GM18502 (cell line): ENCODE measurements at regions not wholly inside any gene's neighbourhood (a gene's known extent, or its start where the extent isn't known, plus 50 kb on each side); places are given as distances from the start of the nearest gene placed in this dataset.
"Not testable (repeated sequence)": the region's sequence is repeated elsewhere in the genome, so short reads cannot be mapped to it uniquely, and the experiment has no call there.

ENCODE experiments used
- ATAC-seq: cut with Tn5 transposase; IDR thresholded peaks from one replicate; pipeline ENCODE4 v1.9.1; 2021; ENCODE audit warnings: mild to moderate bottlenecking; ENCODE audit not compliant: unreplicated experiment, poor library complexity

DNA sequence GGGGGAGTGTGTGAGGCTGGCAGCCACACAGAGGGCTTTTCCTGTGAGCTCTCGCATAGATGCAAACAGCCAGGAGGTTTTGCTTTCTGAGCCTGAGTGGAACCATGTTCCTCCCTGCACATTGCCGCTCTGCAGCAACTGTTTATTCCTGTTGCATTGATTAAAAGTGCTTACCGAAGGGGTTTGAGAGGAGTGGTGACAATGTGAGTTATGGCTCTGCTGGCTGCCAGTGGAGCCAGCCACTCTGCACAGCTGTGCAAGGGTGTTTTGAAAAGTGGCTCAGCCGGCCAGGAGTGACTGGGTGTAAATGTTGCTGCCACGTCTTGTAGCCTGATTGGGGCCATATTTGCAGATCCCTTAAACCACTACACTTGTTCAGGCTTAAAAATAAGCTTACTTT is 114.9 kb upstream of the EEF2KMT start:
- ATAC-seq, result not testable (repeated sequence)

DNA sequence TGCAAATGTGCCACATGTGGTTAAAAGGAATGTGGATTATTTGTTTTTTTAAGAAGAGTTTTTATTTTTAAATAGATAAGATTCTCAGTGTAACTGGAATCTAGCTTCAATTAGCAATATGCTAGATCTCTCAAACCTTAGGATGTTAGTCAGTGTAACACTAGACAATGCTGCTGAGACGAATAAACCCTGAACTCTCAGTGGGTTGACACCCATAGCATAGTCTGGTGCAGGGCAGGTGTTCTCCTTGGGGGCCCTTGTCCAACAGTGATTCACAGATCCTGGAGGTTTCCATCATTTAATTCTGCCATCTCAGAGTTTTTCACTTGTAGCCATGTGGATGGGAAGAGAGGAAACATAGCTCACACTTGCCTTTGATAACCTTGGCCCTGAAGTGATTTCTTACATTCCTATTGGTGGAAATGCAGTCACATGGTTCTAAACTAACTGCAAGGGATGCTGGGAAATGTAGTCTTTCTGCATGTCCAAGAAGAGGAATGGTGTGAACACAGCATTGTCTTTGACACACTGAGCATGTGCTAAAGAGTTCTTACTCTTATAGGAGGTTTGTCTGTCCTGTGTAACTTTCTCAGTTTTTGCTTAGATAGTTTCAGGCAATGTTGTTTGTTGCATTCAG is 110.4 kb upstream of the EEF2KMT start:
- not testable (repeated sequence) for ATAC-seq

DNA sequence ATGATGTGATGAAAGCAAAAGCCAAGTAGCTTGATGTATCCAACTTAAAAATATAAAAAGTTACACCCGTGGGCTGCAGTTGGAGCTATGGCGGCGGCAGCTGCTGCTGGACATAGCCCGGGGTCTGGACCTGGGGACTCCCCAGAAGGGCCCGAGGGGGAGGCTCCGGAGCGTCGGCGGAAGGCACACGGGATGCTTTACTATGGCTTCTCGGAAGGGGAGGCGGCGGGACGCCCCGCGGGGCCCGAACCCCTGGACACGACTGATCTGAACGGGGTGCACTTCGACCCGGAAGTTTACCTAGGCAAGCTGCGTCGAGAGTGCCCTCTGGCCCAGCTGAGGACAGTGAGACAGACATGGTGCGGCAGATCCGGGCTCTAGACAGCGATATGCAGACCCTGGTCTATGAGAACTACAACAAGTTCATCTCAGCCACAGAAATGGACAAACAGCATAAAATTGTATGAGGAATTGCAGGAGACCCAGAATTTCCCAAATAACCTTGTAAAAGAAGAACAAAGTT is 109.5 kb upstream of the EEF2KMT start:
- no peak for ATAC-seq

DNA sequence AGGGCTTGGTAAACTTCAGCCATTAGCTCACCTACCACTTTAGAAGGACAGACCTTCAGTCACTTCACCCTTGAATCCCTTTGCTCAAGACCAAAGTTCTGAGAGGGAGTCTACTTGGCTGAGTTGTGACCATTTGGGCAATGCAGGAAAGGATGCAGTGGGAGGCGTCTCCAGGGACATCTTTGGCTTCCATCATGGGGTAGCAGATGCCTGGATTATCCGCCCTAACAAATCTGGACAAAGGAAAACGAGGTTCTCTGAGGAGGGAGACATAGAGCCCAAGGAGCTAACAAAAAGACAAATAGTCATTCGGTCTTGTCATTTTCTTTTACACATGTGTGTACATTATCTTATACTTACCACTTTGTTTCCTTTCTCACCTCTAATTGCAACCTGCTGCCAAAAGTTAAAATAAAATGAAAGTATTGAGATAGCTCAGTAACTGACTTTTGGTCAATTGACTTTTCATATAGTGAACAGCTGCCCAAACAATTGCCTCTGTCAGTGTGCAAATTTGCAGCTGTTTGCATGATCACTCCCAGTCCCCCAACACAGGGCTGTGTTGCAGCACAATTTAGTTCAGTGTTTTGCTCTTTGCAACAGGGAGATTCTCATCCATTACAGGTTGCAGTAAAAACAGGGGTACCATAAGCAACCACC is 108.9 kb upstream of the EEF2KMT start:
- ATAC-seq, result no peak

DNA sequence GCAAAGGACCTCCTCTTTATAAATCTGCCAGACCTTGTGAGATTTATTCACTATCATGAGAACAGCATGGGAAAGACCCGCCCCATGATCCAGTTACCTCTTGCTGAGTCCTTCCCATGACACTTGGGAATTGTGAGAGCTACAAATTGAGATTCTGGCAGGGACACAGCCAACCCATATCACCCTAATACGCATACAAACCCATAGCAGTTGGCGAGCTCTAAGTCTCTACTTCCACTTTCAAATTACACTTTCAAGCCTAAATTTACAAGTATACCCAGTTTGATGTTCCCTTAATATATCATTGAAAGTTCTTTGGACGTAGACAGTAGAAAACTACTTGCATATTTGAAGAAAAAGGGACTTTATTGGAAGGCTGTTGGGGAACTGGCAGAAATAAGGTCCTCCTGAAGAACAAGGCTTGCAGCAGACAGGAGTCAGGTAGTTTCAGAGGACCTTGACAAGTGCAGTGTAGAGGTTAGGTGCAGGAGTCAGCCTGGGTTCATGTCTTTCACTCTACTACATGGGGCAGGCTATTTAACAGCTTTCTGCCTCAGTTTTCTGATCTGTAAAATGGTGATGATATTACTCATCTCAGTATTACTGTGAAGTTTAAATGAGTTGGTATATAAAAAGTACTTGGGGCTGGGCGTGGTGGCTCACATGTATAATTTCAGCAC is 107.9 kb upstream of the EEF2KMT start:
- no peak for ATAC-seq

DNA sequence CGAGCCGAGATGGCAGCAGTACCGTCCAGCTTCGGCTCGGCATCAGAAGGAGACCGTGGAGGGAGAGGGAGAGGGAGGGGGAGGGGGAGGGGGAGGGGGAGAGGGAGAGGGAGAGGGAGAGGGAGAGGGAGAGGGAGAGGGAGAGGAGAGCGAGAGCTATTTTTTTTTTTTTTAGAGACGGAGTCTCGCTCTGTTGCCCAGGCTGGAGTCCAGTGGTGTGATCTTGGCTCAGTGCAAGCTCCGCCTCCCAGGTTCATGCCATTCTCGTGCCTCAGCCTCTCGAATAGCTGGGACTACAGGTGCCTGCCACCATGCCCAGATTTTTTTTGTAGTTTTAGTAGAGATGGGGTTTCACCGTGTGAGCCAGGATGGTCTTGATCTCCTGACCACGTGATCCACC is 106.1 kb upstream of the EEF2KMT start:
- not testable (repeated sequence) for ATAC-seq

DNA sequence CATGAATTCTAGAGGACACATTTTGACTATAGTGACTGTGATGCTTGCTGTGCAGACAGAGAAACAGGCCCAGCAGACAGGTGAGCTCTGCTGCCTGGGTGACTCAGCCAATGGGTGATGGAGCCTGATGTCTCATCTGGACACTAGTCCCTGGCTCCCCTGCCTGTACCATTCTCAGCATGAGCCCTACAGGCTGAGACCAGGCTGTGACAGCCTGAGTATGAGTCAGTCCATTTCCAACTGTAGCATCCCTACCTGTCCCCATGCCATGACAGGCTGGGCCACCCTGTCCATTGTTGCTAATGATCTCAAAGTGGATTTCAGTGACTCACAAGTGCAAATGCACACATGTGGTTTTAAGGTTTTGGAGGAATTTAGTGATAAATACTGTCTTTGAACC is 102.5 kb upstream of the EEF2KMT start:
- ATAC-seq, result no peak

DNA sequence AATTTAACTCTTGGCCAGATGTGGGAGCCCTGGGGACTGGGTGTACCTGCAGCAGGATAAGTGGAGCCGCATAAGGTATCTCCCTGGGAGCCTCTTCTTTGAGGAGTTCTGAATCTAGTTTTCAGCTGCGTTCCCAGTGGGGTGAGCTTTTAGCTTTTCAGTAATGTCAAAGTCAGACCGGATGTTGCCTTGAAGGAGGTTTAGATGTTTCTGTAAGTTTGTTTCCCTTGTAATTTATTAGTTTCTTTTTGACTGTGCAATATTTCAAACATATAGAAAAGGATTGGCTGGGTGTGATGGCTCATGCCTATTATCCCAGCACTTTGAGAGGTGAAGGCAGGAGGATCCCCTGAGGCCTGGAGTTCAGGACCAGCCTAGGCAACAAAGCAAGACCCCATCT is 98.6 kb upstream of the EEF2KMT start:
- no peak for ATAC-seq

DNA sequence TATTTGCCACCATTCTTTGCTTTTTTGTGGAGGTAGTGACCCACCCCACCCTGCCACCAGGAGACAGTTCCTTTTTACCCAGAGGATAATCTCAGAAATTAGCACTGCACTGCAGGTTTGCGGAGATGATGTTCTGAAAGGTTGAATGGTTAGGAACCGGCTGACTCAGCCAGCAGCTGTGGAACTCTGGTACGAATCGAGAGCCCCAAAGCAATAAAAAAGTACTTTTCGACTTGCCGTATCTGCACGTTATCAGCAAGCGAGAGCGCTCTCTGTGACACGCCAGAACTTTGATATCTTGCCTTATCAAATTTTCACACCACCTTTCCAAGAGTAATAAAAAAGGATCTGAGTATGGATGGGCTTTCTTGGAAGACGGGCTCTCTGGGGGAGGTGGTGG is 96.3 kb upstream of the EEF2KMT start:
- ATAC-seq, result no peak

DNA sequence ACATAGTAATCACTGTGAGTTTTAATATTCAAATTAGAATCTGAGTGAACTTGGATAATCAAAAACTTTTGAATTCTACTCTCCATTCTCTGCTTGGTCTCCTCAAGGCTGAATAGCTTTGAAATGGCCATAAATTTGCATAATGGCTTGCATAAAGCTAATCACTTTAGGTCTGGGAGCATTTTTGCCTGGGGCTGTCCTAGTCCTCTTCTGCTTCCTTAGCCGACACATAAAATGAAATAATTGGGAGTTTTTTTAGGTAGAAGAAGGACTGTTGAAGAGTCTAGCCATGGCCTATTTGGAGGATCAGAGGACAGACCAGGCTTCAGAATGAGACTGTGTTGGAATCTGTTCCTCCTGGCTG is 91.4 kb upstream of the EEF2KMT start:
- ATAC-seq, result no peak

DNA sequence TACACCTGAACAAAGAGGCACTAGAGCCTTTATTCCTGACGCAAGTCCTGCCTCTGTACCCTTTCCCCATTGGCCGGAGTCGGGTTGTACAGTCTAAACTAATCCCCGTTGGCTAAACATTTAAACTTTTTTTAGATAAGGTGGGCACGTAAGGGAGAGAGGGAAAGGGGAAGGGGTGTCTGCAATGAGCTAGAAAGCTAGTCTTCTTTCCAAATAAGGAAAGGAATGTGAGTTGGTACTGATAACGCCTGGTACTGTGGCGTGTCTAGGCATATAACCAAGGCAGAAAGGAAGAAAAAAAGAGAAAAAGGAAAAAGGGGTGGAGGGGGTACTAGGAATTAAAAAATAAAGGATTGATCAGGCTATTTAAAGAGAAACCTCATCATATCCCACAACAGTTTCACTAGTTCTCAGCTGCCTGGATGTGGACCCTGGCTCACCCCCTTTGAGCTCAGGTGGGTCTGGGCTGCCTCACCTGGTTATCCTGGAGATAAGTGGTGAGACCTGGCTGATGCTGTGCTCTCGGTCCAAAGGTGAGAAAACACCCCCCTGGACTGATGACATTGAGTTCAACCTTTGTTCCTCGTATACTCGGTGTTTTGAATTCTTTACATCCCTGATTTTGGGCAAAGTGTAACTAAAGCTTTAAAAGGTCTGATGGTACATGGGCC is 90.9 kb upstream of the EEF2KMT start:
- ATAC-seq, result no peak

DNA sequence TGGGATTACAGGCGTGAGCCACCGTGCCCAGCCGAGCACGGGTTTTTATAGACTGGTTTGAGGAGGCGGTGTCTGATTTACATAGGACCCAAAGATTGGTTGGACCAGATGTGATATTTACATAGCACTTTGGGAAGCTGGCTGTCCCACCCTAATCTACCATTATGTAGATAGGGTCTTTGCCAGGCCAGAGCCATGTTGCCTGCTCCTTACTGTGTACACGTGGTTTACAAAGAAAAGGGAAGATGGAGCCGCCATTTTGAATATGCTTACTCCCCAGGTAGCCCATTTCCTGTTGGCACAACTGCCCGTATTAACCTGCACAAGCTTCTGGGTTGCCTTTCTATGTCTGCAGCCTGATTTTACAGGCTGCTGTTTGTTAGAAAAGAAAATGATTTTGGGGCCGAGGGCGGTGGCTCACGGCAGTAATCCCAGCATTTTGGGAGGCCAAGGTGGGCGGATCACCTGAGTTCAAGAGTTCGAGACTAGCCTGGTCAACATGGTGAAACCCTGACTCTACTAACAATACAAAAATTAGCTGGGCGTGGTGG is 89.9 kb upstream of the EEF2KMT start:
- no peak for ATAC-seq

DNA sequence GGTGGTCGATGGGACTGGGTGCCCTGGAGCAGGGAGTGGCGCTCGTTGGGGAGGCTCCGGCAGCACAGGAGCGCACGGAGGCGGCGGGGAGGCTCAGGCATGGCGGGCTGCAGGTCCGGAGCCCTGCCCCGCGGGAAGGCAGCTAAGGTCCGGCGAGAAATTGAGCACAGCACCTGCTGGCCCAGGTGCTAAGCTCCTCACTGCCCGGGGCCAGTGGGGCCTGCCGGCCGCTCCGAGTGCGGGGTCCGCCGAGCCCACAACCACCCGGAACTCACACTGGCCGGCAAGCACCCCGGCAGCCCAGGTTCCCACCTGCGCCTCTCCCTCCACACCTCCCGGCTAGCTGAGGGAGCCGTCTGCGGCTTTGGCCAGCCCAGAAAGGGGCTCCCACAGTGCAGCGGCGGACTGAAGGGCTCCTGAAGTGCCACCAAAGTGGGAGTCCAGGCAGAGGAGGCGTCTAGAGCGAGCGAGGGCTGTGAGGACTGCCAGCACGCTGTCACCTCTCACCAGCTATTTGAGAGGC is 88.8 kb upstream of the EEF2KMT start:
- no peak for ATAC-seq

DNA sequence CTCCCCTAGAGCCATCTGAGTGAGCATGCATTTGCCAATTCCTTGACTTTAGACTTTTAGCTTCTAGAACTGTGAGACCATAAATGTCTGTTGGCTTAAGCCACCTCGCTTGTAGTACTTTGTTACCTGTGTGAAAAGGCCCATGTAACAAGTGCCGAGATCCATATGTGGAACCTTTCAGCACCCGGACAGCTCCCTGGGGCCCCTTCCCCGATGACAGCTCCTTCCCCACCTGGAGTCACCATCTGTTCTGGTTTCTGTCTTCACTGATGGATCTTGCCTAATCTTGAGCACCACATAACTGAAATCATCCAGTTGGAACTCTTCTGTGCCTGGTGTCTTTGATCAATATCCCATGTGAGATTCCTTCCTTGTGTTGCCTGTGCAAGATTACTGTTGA is 78.9 kb upstream of the EEF2KMT start:
- ATAC-seq, result no peak

DNA sequence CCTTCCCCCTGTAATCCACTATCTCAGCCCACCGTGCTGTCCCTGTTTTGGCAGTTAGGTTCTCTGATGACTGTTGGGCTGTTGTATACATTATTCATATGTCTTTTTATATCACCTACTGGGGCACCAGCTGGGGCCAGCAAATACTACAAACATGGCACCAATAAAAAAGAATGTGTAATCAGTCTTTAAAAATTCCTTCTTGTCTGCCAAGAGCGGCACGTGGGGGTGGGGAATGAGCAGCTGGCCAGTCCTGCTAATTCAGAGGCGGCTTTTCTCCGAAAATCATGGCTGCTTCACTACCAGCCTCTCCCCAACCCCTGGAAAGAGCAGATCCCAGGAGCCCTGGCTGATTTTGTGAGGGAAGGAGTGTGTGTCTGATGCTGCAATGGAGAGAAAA is 77.7 kb upstream of the EEF2KMT start:
- no peak for ATAC-seq

DNA sequence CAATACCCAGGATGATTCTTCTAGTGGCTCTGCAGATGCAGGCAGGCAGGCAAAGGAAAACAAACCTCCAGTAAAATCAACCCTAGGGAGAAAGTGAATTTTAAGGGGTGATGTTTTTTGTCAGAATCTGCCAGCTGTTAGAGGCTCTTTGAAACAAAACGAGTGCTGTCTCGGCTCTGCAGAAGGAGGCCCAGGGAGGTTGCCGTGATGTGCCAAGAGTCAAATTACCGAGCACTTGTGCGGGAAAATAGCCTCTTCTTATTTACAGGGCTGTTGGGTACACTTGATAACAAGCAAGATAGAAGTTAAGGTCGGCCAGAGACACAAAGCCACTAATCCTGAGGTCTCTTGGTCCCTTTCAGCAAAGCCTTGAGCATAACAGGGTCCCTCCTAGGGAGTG is 68.9 kb upstream of the EEF2KMT start:
- ATAC-seq, result no peak

DNA sequence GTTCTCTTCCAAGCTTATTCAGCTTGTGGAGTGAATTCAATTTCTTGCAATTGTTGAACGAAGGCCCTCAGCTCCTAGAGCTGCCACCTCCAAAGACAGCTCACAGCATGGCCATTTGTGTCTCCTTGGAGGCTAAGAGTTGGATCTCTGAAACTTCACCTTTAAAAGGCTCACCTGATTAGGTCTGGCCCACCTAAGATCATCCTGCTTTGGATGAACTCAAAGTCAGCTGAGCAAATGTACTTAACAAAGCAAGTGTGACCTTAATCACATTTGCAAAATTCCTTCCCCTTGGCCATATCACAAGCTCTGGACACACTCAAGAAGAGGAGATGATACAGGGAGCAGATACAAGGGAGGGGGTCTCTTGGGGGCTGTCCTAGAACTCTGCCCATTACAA is 67.8 kb upstream of the EEF2KMT start:
- ATAC-seq, result not testable (repeated sequence)

DNA sequence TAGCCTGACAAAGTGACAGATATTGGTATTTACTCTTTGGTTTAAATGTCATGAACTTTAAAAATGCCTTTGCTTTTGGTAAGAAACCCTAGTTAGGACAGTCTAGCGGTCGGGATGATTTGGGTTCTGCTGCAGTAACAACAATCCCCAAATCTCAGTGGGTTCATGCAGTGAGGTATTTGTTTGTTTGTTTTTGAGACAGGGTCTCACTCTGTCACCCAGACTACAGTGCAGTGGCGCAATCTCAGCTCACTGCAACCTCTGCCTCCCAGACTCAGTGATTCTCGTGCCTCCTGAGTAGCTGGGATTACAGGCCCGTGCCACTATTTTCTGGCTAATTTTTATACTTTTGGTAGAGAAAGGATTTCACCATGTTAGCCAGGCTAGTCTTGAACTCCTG is 65.2 kb upstream of the EEF2KMT start:
- ATAC-seq, result not testable (repeated sequence)

DNA sequence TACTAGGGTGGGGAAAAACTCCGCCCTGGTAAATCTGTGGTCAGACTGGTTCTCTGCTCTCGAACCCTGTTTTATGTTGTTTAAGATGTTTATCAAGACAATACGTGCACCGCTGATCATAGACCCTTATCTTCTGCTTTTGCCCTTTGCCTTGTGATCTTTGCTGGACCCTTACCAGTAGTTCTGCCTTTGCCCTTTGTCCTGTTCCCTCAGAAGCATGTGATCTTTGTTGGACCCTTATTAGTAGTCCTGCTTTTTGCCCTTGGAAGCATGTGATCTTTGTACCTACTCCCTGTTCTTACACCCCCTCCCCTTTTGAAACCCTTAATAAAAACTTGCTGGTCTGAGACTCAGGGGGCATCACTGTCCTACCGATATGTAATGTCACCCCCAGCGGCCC is 64.3 kb upstream of the EEF2KMT start:
- not testable (repeated sequence) for ATAC-seq

DNA sequence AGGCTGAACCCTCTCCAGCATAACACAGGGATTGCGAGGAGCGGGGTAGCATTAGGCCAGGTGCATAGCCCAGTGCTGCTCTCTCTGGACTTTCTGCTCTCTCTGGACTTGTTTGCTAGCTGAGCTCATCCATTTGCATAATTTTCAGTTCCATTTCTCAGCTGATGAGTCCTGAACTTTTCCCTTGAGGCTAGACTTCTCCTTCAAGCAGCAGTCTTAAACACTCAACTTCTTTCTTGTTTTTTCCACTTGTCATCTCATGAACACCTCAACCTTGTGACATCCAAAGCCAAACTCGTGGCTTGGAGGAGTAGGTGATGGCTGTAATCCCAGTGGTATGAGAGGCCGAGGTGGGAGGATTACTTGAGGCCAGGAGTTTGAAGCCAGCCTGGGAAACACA is 62.4 kb upstream of the EEF2KMT start:
- not testable (repeated sequence) for ATAC-seq

DNA sequence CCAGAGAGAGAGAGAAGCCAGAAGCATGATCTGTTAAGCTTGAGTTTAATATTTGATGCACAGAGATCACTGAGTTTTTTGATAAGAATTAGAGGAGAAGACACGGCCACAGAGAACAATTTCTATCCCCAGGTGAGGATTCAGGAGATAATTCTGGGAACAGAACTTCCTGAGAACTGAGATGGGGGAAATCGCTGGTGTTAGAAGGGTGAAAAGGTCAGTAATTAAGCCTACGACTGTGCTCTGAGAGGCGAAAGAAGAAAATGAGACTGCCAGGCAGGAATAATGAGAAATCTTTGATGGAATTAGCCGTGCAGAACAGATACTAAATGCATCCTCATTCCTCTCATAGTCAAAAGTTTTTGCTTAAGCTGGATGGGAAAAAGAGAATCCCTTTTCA is 61.9 kb upstream of the EEF2KMT start:
- ATAC-seq, result not testable (repeated sequence)
